ENCODE measurements at regions not wholly inside any gene's neighbourhood (a gene's known extent, or its start where the extent isn't known, plus 50 kb on each side); places are given as distances from the start of the nearest gene placed in this dataset.

- TF ChIP-seq ZNF671 (CRISPR knock-in tag; IDR thresholded peaks at IDR 0.05) (no peak), FOXJ3 (CRISPR knock-in tag; IDR thresholded peaks at IDR 0.05; ENCODE audit: borderline replicate concordance) (no peak), AR (CRISPR knock-in tag; IDR thresholded peaks at IDR 0.05) (no peak)
Measured at GRCh38 chr18:22545066-22545760, 127.5 kb upstream of the CTAGE1 start (continued).

GRCh38 chr18:22546905-22547570, 129.3 kb upstream of the CTAGE1 start:
- Mint-ChIP-seq H3K4me3 (no peak overlapping the region), H3K4me1 (peaks cover 19% of the 10 kb centered on the region), H3K36me3 (no peaks in the 10 kb centered on the region), H3K27me3 (ENCODE audit: low read depth) (no peaks in the 10 kb centered on the region), H3K27ac (no peak overlapping the region), H3K9me3 (0 out of 2 replicates have a peak, but pooled peaks cover 1% of the 10 kb centered on the region)
- CTCF ChIA-PET = no interaction called here
- POLR2A ChIA-PET = no interaction called here
- ATAC-seq (no peak), DNase-seq (ENCODE audit: low spot score) (no peak)
- no peak for TF ChIP-seq ZNF671 (CRISPR knock-in tag; IDR thresholded peaks at IDR 0.05)
- TF ChIP-seq NR1H2 (CRISPR knock-in tag; IDR thresholded peaks at IDR 0.05) = no peak
- no peak for TF ChIP-seq STAT6 (CRISPR knock-in tag; conservative IDR thresholded peaks at IDR 0.05; ENCODE audit: low read depth)
- no peak for TF ChIP-seq FOXK1 (CRISPR knock-in tag; IDR thresholded peaks at IDR 0.05)

- Mint-ChIP-seq H3K9me3 (no peaks in the 10 kb centered on the region; the same call in 1 of the 2 replicates), H3K4me1 (peaks cover 19% of the 10 kb centered on the region), H3K4me3 (no peak overlapping the region), H3K36me3 (no peaks in the 10 kb centered on the region), H3K27ac (no peak overlapping the region), H3K27me3 (ENCODE audit: low read depth) (no peaks in the 10 kb centered on the region; the same call in 1 of the 2 replicates)
- no peak for ATAC-seq
- ChIA-PET POLR2A (interaction anchor here (0.7 kb wide), 1 partner anchor 201 kb away, joined by 5 read pairs; no protein-coding TSS in a partner anchor), CTCF (interaction anchor here (0.6 kb wide), 1 partner anchor 307 kb away, joined by 3 read pairs; no protein-coding TSS in a partner anchor)
- DNase-seq (ENCODE audit: low spot score) = no peak
- TF ChIP-seq ZNF263 (CRISPR knock-in tag; IDR thresholded peaks at IDR 0.05; ENCODE audit: low read depth) (no peak), HMGA2 (CRISPR knock-in tag; IDR thresholded peaks at IDR 0.05) (no peak), E2F5 (CRISPR knock-in tag; IDR thresholded peaks at IDR 0.05) (no peak)
Measured at GRCh38 chr18:22547807-22548561, 130.3 kb upstream of the CTAGE1 start.

- CTCF ChIA-PET = interaction anchor here (0.6 kb wide), 1 partner anchor 379 kb away, joined by 3 read pairs; no protein-coding TSS in a partner anchor
- Mint-ChIP-seq H3K27ac (no peak overlapping the region), H3K4me1 (peaks cover 19% of the 10 kb centered on the region), H3K4me3 (no peak overlapping the region), H3K27me3 (ENCODE audit: low read depth) (no peaks in the 10 kb centered on the region; the same call in 1 of the 2 replicates), H3K9me3 (no peaks in the 10 kb centered on the region; the same call in 1 of the 2 replicates), H3K36me3 (no peaks in the 10 kb centered on the region)
- ATAC-seq (no peak), DNase-seq (ENCODE audit: low spot score) (no peak)
- POLR2A ChIA-PET = no interaction called here
- TF ChIP-seq ELF4 (CRISPR knock-in tag; IDR thresholded peaks at IDR 0.05; ENCODE audit: low read depth) (no peak), ZSCAN18 (CRISPR knock-in tag; IDR thresholded peaks at IDR 0.05) (no peak), FOXK1 (CRISPR knock-in tag; IDR thresholded peaks at IDR 0.05) (no peak), NFATC4 (CRISPR knock-in tag; IDR thresholded peaks at IDR 0.05) (no peak), NR3C1 (CRISPR knock-in tag; conservative IDR thresholded peaks at IDR 0.05; ENCODE audit: low read depth) (no peak), TEAD4 (CRISPR knock-in tag; IDR thresholded peaks at IDR 0.05) (no peak), PRRX2 (CRISPR knock-in tag; IDR thresholded peaks at IDR 0.05) (no peak), PREB (CRISPR knock-in tag; IDR thresholded peaks at IDR 0.05; ENCODE audit: borderline replicate concordance) (no peak), RELA (CRISPR knock-in tag; IDR thresholded peaks at IDR 0.05; ENCODE audit: borderline replicate concordance) (no peak)
Measured at GRCh38 chr18:22549260-22549937, 131.7 kb upstream of the CTAGE1 start.

Data from WTC11 (cell line).